AG09319 (cell line): ENCODE measurements at regions not wholly inside any gene's neighbourhood (a gene's known extent, or its start where the extent isn't known, plus 50 kb on each side); places are given as distances from the start of the nearest gene placed in this dataset.

Source experiments
- DNase-seq: peaks from one replicate; pipeline ENCODE4 v3.0.0-alpha.2; 2010; ENCODE audit warnings: low read depth; ENCODE audit errors: extremely low read depth
- CTCF ChIP-seq: IDR thresholded peaks from 2 replicates; pipeline ENCODE4 v1.5.1; 2011; ENCODE audit warnings: low read depth, mild to moderate bottlenecking, inconsistent platforms, low read length, moderate library complexity

GRCh38 chr10:8396675-8397074 lies 342.2 kb downstream of the GATA3 start:
- TF ChIP-seq CTCF: no peak
- no peak for DNase-seq

- no peak for DNase-seq
- TF ChIP-seq CTCF: no peak
Observed at GRCh38 chr10:8398771-8399170, 344.3 kb downstream of the GATA3 start.

- DNase-seq: no peak
Observed at GRCh38 chr10:8400151-8400550, 345.7 kb downstream of the GATA3 start.

GRCh38 chr10:8400892-8401291 lies 346.4 kb downstream of the GATA3 start:
- no peak for DNase-seq
- TF ChIP-seq CTCF: no peak

More at GRCh38 chr10:8400151-8400550, 345.7 kb downstream of the GATA3 start:
- TF ChIP-seq CTCF: no peak

GRCh38 chr10:8401531-8401930 lies 347.0 kb downstream of the GATA3 start:
- DNase-seq: no peak
- TF ChIP-seq CTCF: no peak

GRCh38 chr10:8402576-8402975 lies 348.1 kb downstream of the GATA3 start:
- DNase-seq: no peak
- no peak for TF ChIP-seq CTCF

GRCh38 chr10:8403711-8404371 lies 349.4 kb downstream of the GATA3 start:
- DNase-seq: no peak

More at GRCh38 chr10:8403711-8404371, 349.4 kb downstream of the GATA3 start:
- TF ChIP-seq CTCF: no peak
